LNCAP (cell line): ENCODE measurements at regions not wholly inside any gene's neighbourhood (a gene's known extent, or its start where the extent isn't known, plus 50 kb on each side); places are given as distances from the start of the nearest gene placed in this dataset.

Experiments used
- TF ChIP-seq, protein P1 (sequence below): fragments of 450-650 bp; IDR thresholded peaks from 2 replicates; pipeline ENCODE4 v1.5.1; 2017; ENCODE audit warnings: mild to moderate bottlenecking

DNA sequence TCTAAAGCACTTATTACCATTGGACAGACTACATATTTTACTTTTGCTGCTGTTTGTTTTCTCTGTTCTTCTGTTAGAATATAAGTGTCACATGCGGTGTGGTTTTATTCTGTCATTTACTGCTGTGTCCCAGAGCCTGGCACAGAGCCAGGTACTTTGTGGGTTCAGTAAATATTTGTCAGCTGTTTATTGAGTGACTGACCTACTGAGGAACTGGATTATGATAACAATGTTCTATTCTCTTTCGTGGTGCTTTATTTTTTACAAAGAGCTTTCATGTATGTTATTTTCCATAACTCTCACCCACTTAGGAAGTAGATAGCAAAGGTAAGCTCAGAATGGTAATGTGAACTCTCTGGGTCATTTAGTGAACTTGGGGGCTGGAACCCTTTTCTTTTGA, 118.8 kb downstream of the RWDD3 start:
- TF ChIP-seq, protein P1, sequence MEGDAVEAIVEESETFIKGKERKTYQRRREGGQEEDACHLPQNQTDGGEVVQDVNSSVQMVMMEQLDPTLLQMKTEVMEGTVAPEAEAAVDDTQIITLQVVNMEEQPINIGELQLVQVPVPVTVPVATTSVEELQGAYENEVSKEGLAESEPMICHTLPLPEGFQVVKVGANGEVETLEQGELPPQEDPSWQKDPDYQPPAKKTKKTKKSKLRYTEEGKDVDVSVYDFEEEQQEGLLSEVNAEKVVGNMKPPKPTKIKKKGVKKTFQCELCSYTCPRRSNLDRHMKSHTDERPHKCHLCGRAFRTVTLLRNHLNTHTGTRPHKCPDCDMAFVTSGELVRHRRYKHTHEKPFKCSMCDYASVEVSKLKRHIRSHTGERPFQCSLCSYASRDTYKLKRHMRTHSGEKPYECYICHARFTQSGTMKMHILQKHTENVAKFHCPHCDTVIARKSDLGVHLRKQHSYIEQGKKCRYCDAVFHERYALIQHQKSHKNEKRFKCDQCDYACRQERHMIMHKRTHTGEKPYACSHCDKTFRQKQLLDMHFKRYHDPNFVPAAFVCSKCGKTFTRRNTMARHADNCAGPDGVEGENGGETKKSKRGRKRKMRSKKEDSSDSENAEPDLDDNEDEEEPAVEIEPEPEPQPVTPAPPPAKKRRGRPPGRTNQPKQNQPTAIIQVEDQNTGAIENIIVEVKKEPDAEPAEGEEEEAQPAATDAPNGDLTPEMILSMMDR: no peak

DNA sequence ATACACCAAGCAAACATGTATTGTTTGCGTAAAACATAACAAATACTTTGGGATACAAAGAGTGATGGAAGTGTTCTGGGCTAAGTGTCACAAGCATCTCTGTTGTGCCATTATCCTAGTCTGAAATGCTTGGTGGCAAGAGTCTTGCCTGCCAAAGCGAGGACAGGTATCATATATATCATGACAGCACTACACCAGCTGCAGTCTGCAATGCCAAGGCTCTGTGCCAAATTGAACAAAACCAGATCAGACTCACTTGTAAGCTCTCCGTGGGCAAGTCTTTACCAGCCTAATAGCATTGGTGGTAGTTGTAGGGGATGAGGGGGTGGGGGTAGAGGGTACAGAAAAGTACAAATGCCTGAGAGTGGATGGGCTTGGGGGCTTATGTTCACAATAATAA, 119.2 kb downstream of the RWDD3 start:
- TF ChIP-seq, protein P1: no peak

DNA sequence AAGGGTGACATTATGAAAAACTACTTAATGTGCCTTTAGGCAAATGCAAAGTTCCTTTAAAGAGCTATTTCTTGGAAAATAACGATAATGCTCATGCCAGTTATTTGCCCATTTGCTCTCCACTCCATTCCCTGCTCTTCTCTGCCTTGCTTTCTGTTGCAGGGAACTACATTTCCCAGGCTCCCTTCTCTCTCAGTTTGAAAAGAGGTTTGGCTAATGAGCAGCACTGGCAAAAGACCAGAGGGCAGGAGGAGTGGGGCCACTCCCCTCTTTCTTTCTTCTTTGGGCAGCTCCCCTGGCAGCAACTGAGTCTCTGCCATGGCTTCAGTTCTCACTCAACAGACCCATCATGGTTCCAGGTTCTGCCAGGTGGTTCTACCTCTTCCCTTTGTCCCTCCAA, 130.5 kb downstream of the RWDD3 start:
- TF ChIP-seq, protein P1: no peak

DNA sequence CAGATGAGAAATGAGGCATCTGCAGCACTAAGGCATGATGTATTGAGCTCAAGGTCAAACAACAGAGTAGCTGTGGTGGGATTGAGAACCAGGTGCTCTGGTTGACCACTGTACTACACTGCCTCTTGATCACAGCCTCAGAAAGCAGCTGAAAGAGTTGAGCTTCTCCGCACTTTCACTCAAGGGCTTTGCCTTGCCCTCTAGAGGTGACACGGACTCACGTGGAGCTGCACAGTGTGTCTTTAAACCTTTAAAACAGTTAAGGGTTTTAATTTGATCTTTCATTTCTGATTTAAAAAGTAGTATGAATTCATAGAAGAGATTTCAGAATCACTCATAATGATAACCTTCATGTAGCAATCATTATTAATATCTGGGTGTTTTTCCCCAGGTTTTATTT, 132.5 kb downstream of the RWDD3 start:
- TF ChIP-seq, protein P1: no peak

DNA sequence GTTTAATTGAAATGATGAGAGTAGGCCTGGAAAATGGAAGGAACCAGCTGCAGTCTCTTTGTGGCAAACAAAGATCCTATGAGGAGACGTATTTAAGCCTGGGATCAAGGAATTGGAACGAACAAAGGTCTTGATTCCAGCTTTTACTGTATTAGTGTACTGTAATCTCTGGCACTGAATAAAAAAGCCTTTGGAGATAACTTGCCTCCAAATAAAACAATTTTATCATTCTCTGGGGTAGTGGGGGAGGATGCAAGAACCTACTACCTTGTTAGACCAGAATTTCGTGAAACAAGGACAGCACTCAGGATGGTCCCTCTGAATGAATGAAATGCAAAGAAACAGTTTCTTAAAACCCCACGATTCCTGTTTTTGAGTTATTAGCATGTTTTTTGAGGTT, 134.2 kb downstream of the RWDD3 start:
- TF ChIP-seq, protein P1: no peak

DNA sequence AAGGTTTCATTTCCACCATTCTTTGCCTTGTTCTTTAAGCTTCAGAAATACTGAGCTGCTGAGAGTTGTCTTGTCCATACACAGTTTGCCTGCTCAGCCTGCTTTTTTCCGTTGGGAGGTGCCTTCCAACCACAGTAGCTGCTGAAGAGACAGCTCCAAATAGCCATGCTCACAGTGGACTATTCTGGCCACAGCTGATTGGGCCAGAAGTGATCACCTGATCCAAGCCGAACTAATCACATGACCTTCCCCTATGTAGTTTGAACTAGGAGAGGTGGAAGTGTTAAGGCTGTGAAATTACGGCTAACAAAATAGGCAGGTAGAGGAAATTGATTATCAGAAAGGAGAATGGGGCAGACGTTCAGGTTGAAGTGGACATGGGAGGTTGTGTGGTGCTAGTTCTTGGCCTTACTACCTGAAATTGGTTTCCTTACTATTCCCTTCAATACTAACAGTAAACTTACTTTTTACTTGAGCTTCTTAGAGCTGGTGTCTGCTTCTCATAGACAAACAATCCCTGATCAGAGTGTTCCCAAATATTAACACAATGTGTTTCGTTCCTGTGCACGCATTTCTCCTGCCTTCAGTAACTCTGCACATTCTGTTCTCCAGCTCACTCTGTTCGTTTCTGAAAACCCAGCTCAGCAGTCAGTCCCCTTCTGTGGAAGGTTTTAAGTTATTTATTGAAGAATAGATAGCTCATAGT, 136.1 kb downstream of the RWDD3 start:
- TF ChIP-seq, protein P1: no peak

DNA sequence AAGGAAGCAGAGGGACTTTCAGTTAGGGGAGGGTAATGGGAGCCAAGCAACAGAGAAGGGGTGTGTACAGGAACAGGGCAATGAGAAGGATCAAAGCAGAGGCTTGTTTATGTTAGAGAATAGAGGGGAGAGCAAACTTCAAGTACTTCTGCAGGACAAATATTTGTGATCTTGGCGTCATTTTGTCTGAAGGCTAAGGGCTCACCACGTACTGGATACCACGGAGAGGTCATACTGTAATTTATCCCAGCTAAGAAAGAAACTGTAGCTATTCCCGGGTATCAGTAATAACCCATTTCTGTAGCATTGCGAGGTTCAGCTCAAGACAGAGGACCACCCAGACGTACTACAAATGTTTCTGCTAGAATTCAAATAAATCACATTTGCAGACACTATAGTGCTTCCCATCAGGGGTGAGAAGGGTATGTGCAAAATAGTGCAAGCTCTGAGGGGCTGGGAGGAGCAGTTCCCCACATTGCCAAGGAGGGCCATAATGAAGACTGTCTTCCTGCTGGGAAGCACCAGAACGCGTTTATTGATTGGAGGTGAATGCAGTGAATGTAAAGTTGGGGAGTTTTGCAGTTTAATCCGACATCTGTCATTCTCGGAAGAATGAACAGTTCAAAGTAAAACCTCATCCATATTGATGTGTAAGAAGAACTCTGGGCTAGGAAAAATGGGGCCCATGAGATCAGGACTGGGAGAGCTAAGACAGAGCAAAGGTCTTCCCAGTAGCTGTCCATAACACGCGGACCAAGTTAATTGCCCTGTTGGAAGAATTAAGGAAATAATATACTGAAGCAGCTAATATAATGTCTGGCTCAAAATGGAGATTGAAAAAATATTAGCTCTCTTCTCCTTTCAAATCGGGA, 136.9 kb downstream of the RWDD3 start:
- TF ChIP-seq, protein P1: no peak
